OCI-LY3 (cell line): ENCODE measurements at regions not wholly inside any gene's neighbourhood (a gene's known extent, or its start where the extent isn't known, plus 50 kb on each side); places are given as distances from the start of the nearest gene placed in this dataset.

Experiments used
- CTCF ChIP-seq: fragments of 200-600, 300-600 bp; sonication (generic); IDR thresholded peaks from 2 replicates; pipeline ENCODE4 v1.5.1; 2014; ENCODE audit warnings: antibody characterized with exemption, low read length, low read depth
- EZH2phosphoT487 ChIP-seq: fragments of 200-600 bp; shearing (Covaris generic); IDR thresholded peaks from 2 replicates; pipeline ENCODE4 v1.6.1; 2018; ENCODE audit warnings: antibody characterized with exemption, mixed run types, low read depth

- no peak for TF ChIP-seq CTCF
- no peak for TF ChIP-seq EZH2phosphoT487
Measured at GRCh38 chr9:89946741-89947140, 341.9 kb downstream of the GADD45G start.
